SJCRH30 (cell line): ENCODE measurements at regions not wholly inside any gene's neighbourhood (a gene's known extent, or its start where the extent isn't known, plus 50 kb on each side); places are given as distances from the start of the nearest gene placed in this dataset.
"Not testable (repeated sequence)": the region's sequence is repeated elsewhere in the genome, so short reads cannot be mapped to it uniquely, and the experiment has no call there.

ENCODE experiments used
- DNase-seq, 2 experiments: peaks; one replicate each; pipeline ENCODE4 v3.0.0-alpha.2; 2015 to 2020
- H3K27ac ChIP-seq: fragments of 250-450 bp; sonication (Bioruptor Pico); 2 replicates; pipeline ENCODE4 v1.5.1; 2020; ENCODE audit warnings: mild to moderate bottlenecking, moderate library complexity
- H3K27me3 ChIP-seq: fragments of 250-450 bp; sonication (Bioruptor Pico); 2 replicates; pipeline ENCODE4 v1.5.1; 2020; ENCODE audit warnings: mild to moderate bottlenecking, moderate library complexity
- H3K36me3 ChIP-seq: fragments of 250-450 bp; sonication (Bioruptor Pico); 2 replicates; pipeline ENCODE4 v1.5.1; 2020; ENCODE audit warnings: mild to moderate bottlenecking, moderate library complexity
- H3K4me1 ChIP-seq: fragments of 250-450 bp; sonication (Bioruptor Pico); 2 replicates; pipeline ENCODE4 v1.5.1; 2020; ENCODE audit warnings: mild to moderate bottlenecking, moderate library complexity
- H3K4me3 ChIP-seq: fragments of 250-450 bp; sonication (Bioruptor Pico); 2 replicates; pipeline ENCODE4 v1.5.1; 2020; ENCODE audit warnings: mild to moderate bottlenecking, moderate library complexity
- H3K9me3 ChIP-seq: fragments of 250-450 bp; sonication (Bioruptor Pico); replicated peaks from 2 replicates; pipeline ENCODE4 v1.5.1; 2020; ENCODE audit warnings: mild to moderate bottlenecking, moderate library complexity

DNA sequence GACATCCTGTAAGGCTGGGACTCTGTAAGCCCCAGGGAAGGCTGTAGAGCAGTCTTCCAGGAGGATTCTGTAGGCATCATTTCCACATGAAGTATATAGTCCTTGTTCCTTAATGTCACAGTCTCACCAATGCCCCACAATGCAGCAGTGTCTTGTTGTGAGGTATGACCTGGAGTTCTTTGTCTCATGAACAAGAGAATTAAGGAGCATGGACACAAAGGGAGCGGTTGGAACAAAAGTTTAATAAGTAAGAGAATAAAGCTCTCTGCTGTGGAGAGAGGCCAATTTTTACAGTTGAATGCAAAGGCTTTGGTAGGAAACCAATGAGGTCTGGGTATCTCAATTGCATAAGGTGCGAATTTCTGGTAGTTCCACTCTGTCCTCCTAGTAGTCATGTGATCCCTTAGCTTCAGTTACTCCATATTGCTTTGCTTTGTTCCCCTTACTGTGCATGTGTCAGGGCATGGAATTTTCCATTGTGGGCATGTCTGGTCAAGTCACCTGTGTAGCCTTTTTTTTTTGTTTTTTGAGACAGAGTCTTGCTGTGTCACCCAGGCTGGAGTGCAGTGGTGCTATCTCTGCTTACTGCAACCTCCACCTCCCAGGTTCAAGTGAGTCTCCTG is 124.3 kb upstream of the TMTC4 start:
- H3K9me3 ChIP-seq: no peaks in the 10 kb centered on the region
- H3K4me3 ChIP-seq: no peak overlapping the region
- DNase-seq: no peak

GRCh38 chr13:100797921-100798320 is 123.3 kb upstream of the TMTC4 start:
- no peaks in the 10 kb centered on the region for H3K4me1 ChIP-seq
- H3K4me3 ChIP-seq: no peak overlapping the region
- H3K36me3 ChIP-seq: no peaks in the 10 kb centered on the region
- DNase-seq: no peak
- H3K27ac ChIP-seq: no peak overlapping the region
- H3K27me3 ChIP-seq: no peaks in the 10 kb centered on the region
- no peaks in the 10 kb centered on the region for H3K9me3 ChIP-seq

More for the DNA sequence above, 124.3 kb upstream of the TMTC4 start:
- Histone ChIP-seq H3K27ac (no peak overlapping the region), H3K27me3 (no peaks in the 10 kb centered on the region), H3K36me3 (no peaks in the 10 kb centered on the region), H3K4me1 (no peaks in the 10 kb centered on the region)

GRCh38 chr13:100796463-100796862 is 121.9 kb upstream of the TMTC4 start:
- H3K4me1 ChIP-seq: no peaks in the 10 kb centered on the region
- H3K27ac ChIP-seq: no peak overlapping the region
- no peaks in the 10 kb centered on the region for H3K36me3 ChIP-seq
- no peak for DNase-seq
- no peaks in the 10 kb centered on the region for H3K27me3 ChIP-seq
- no peak overlapping the region for H3K4me3 ChIP-seq
- H3K9me3 ChIP-seq: no peaks in the 10 kb centered on the region

DNA sequence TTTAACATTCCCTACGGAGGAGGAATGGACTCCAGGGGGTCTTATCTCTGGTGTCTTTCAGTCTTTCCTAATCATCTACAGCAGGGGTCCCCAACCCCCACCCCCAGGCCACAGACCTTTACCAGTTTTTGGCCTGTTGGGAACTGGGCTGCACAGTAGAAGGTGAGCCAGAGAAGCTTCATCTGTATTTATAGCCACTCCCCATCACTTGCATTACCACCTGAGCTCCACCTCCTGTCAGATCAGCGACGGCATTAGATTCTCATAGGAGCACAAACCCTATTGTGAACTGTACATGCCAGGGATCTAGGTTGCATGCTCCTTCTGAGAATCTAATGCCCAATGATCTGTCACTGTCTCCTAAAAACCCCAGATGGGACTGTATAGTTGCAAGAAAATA is 120.0 kb upstream of the TMTC4 start:
- H3K36me3 ChIP-seq: no peaks in the 10 kb centered on the region
- no peak overlapping the region for H3K4me3 ChIP-seq
- DNase-seq: no peak
- H3K27me3 ChIP-seq: no peaks in the 10 kb centered on the region
- H3K4me1 ChIP-seq: no peaks in the 10 kb centered on the region
- no peak overlapping the region for H3K27ac ChIP-seq
- no peaks in the 10 kb centered on the region for H3K9me3 ChIP-seq

GRCh38 chr13:100790405-100790804 is 115.8 kb upstream of the TMTC4 start:
- Histone ChIP-seq H3K4me1 (no peaks in the 10 kb centered on the region), H3K9me3 (no peaks in the 10 kb centered on the region), H3K36me3 (no peaks in the 10 kb centered on the region), H3K27me3 (no peaks in the 10 kb centered on the region), H3K27ac (no peak overlapping the region), H3K4me3 (no peak overlapping the region)
- no peak for DNase-seq

DNA sequence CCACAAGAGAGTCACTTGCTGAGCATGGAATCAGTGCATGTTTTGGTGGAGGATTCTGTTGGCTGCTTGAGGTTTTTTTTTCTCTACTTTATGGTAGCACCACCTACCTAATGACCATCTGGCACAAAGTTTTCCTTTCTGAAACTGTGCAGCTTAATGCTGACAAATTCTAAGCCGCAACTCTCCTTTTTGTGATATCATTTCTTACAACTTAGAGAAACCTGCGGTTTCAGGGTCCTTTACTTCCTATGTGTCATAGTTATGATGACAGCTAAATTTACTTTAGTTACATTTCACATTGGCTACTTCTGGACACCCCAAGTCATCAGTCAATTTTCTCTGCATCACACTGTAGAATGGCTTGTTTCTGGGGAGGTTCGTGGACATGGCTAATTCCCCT is 115.4 kb upstream of the TMTC4 start:
- DNase-seq: no peak
- H3K27ac ChIP-seq: no peak overlapping the region
- H3K36me3 ChIP-seq: no peaks in the 10 kb centered on the region
- H3K27me3 ChIP-seq: no peaks in the 10 kb centered on the region
- H3K9me3 ChIP-seq: no peaks in the 10 kb centered on the region
- no peak overlapping the region for H3K4me3 ChIP-seq
- no peaks in the 10 kb centered on the region for H3K4me1 ChIP-seq

- no peak for DNase-seq
- Histone ChIP-seq H3K27me3 (no peaks in the 10 kb centered on the region), H3K9me3 (no peaks in the 10 kb centered on the region)
Measured at GRCh38 chr13:100789481-100789880, 114.9 kb upstream of the TMTC4 start.

DNA sequence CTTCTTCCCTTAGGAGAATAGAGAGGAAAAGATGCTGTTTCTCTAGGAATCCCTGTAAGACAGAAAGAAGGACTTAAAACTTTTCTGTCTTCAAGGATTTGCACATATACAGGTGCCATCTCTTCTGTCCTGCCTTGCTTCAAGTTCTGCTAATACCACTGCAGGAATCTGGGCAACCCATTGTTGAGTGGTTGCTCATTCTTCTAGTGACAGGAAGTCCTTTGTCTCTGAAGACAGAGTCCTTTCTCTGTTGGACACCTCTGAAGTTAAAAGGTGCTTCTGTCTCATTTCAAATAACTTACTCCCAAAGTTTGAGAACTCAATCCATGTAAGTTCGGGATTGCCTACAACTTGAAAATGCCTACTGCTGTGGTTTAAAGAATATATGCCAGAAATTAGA is 114.4 kb upstream of the TMTC4 start:
- no peak for DNase-seq
- Histone ChIP-seq H3K9me3 (no peaks in the 10 kb centered on the region), H3K27ac (no peak overlapping the region), H3K4me1 (no peaks in the 10 kb centered on the region), H3K27me3 (no peaks in the 10 kb centered on the region), H3K4me3 (no peak overlapping the region), H3K36me3 (no peaks in the 10 kb centered on the region)

More at GRCh38 chr13:100789481-100789880, 114.9 kb upstream of the TMTC4 start:
- no peaks in the 10 kb centered on the region for H3K4me1 ChIP-seq
- no peak overlapping the region for H3K4me3 ChIP-seq
- no peak overlapping the region for H3K27ac ChIP-seq
- no peaks in the 10 kb centered on the region for H3K36me3 ChIP-seq

DNA sequence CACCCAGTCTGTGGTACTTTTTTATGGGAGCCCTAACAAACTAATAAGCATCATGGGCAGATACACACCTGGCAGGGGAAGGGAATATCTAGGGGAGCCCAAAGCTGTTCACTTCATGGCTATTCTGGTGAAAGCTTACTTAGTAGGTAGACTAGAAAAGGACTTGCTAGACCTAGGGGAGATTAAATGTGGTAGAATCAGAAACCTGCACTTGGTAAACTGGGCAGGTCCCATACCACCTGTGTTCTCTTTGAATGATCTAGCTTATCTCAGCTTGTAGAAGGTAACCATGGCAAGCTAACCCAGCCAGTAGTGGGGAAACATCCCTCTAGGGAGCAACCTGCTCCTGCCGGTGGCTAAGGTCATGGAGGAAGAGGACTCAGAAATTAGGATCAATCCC is 113.9 kb upstream of the TMTC4 start:
- Histone ChIP-seq H3K4me1 (no peaks in the 10 kb centered on the region), H3K27ac (no peak overlapping the region), H3K9me3 (no peaks in the 10 kb centered on the region), H3K4me3 (no peak overlapping the region), H3K36me3 (no peaks in the 10 kb centered on the region), H3K27me3 (no peaks in the 10 kb centered on the region)
- DNase-seq: no peak

GRCh38 chr13:100787899-100788298 is 113.3 kb upstream of the TMTC4 start:
- no peak for DNase-seq
- Histone ChIP-seq H3K36me3 (no peaks in the 10 kb centered on the region), H3K27ac (no peak overlapping the region), H3K9me3 (no peaks in the 10 kb centered on the region), H3K27me3 (no peaks in the 10 kb centered on the region), H3K4me1 (no peaks in the 10 kb centered on the region), H3K4me3 (no peak overlapping the region)

- DNase-seq, H3K9me3 ChIP-seq, H3K4me1 ChIP-seq, H3K4me3 ChIP-seq, H3K27me3 ChIP-seq, H3K27ac ChIP-seq, H3K36me3 ChIP-seq: not testable (repeated sequence)
Measured at GRCh38 chr13:100776686-100777085, 102.1 kb upstream of the TMTC4 start.

- Histone ChIP-seq H3K9me3 (no peaks in the 10 kb centered on the region), H3K27ac (no peak overlapping the region), H3K4me1 (no peaks in the 10 kb centered on the region), H3K36me3 (no peaks in the 10 kb centered on the region), H3K27me3 (no peaks in the 10 kb centered on the region), H3K4me3 (no peak overlapping the region)
- DNase-seq: no peak
Measured at GRCh38 chr13:100773923-100774663, 99.5 kb upstream of the TMTC4 start.

DNA sequence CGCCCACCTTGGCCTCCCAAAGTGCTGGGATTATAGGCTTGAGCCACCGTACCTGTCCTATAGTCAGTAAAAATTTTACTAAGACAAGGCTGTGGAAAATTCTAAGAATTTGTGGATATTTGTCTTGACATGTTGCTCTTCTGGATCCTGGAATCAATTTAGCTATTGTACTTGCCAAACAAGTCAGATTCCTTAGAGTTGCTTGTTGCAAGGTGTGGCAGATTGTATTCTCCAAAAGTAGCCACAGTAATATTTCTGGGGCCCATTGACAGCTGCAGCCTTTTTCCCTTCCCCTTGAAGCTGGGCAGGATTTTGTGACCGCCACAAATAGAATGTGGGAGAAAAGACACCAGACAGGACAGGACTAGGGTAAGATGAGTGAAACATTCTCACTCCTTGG is 98.8 kb upstream of the TMTC4 start:
- no peaks in the 10 kb centered on the region for H3K27me3 ChIP-seq
- DNase-seq: no peak
- H3K4me1 ChIP-seq: no peaks in the 10 kb centered on the region
- H3K4me3 ChIP-seq: no peak overlapping the region
- H3K27ac ChIP-seq: no peak overlapping the region
- H3K9me3 ChIP-seq: no peaks in the 10 kb centered on the region
- H3K36me3 ChIP-seq: no peaks in the 10 kb centered on the region

DNA sequence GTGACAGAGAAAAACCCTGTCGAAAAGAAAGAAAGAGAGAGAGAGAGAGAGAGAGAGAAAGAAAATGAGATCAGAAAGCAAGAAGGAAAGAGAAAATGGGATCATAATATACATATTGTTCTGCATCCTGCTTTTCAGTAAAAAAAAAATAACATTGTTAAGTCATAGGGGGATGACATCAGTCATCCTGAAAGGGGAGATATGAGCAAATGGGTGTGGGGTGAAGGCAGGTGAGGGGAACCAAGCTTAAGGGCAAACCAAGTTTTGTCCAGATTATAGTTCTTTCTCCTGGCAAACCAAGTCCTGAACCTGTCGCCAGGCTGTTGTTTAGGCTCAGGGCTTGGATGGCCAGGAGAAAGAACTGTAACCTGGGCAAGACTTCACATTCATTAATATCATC is 92.6 kb upstream of the TMTC4 start:
- Histone ChIP-seq H3K27ac (no peak overlapping the region), H3K4me3 (no peak overlapping the region), H3K27me3 (no peaks in the 10 kb centered on the region), H3K4me1 (no peaks in the 10 kb centered on the region), H3K9me3 (no peaks in the 10 kb centered on the region), H3K36me3 (no peaks in the 10 kb centered on the region)
- no peak for DNase-seq

DNA sequence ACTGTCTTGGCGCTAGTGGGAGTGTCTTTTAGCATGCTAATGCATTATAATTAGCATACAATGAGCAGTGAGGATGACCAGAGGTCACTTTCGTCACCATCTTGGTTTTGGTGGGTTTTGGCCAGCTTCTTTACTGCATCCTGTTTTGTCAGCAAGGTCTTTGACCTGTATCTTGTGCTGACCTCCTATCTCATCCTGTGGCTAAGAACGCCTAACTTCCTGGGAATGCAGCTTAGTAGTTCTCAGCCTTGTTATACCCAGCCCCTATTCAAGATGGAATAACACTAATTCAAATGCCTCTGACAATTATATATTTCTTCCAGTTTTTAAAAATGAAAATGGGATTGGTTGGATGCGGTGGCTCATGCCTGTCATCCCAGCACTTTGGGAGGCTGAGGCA is 92.0 kb upstream of the TMTC4 start:
- H3K4me3 ChIP-seq, H3K4me1 ChIP-seq, H3K27ac ChIP-seq, H3K9me3 ChIP-seq, H3K36me3 ChIP-seq, DNase-seq, H3K27me3 ChIP-seq: not testable (repeated sequence)

- H3K27ac ChIP-seq: no peak overlapping the region
- H3K36me3 ChIP-seq: no peaks in the 10 kb centered on the region
- no peaks in the 10 kb centered on the region for H3K27me3 ChIP-seq
- no peaks in the 10 kb centered on the region for H3K4me1 ChIP-seq
- H3K9me3 ChIP-seq: no peaks in the 10 kb centered on the region
- no peak overlapping the region for H3K4me3 ChIP-seq
- DNase-seq: no peak
Measured at GRCh38 chr13:100764937-100765336, 90.3 kb upstream of the TMTC4 start.
